ENCODE measurements at regions not wholly inside any gene's neighbourhood (a gene's known extent, or its start where the extent isn't known, plus 50 kb on each side); places are given as distances from the start of the nearest gene placed in this dataset.

- FAIRE-seq: no peak
Measured at GRCh38 chr1:11338284-11338924, 65.4 kb downstream of the UBIAD1 start.

GRCh38 chr1:11339346-11340232 is 66.6 kb downstream of the UBIAD1 start:
- FAIRE-seq (no peak), DNase-seq (ENCODE audit: insufficient read length, low spot score) (no peak)

More at GRCh38 chr1:11338284-11338924, 65.4 kb downstream of the UBIAD1 start:
- no peak for TF ChIP-seq CTCF (IDR thresholded peaks at IDR 0.05; ENCODE audit: insufficient read depth, missing control alignments)
- DNase-seq (ENCODE audit: insufficient read length, low spot score): no peak

GRCh38 chr1:11340233-11340632 is 67.2 kb downstream of the UBIAD1 start:
- TF ChIP-seq CTCF (IDR thresholded peaks at IDR 0.05; ENCODE audit: insufficient read depth, missing control alignments): no peak
- DNase-seq (ENCODE audit: insufficient read length, low spot score) (no peak), FAIRE-seq (no peak)

More at GRCh38 chr1:11339346-11340232, 66.6 kb downstream of the UBIAD1 start:
- no peak for TF ChIP-seq CTCF (IDR thresholded peaks at IDR 0.05; ENCODE audit: insufficient read depth, missing control alignments)

- no peak for TF ChIP-seq CTCF (IDR thresholded peaks at IDR 0.05; ENCODE audit: insufficient read depth, missing control alignments)
Measured at GRCh38 chr1:11341901-11342552, 69.0 kb downstream of the UBIAD1 start.

GRCh38 chr1:11342621-11343032 is 69.6 kb downstream of the UBIAD1 start:
- FAIRE-seq: no peak
- no peak for DNase-seq (ENCODE audit: insufficient read length, low spot score)

More at GRCh38 chr1:11341901-11342552, 69.0 kb downstream of the UBIAD1 start:
- no peak for DNase-seq (ENCODE audit: insufficient read length, low spot score)
- FAIRE-seq: no peak

More at GRCh38 chr1:11342621-11343032, 69.6 kb downstream of the UBIAD1 start:
- no peak for TF ChIP-seq CTCF (IDR thresholded peaks at IDR 0.05; ENCODE audit: insufficient read depth, missing control alignments)

All from D721Med (cell line).